Activated B cell treated with CpG ODN at 0.5 μM for 24 hours (primary cell): ENCODE measurements at regions not wholly inside any gene's neighbourhood (a gene's known extent, or its start where the extent isn't known, plus 50 kb on each side); places are given as distances from the start of the nearest gene placed in this dataset.

ENCODE experiments used
- ATAC-seq: fragments of 200-7000 bp; cut with Tn5 transposase; one replicate; pipeline ENCODE4 v1.10.0; 2021; ENCODE audit warnings: low read depth, mild to moderate bottlenecking, moderate library complexity
- CTCF ChIA-PET: fragments of 350-600 bp; sonication (Branson Sonifier 250); formaldehyde crosslinking; loops from one replicate; lab custom pipeline; 2021; ENCODE audit warnings: antibody characterized with exemption; lab: Charles Lee
- POLR2A ChIA-PET: fragments of 350-600 bp; sonication (Branson Sonifier 250); formaldehyde crosslinking; loops from one replicate; lab custom pipeline; 2021; ENCODE audit warnings: antibody characterized with exemption; lab: Charles Lee
- DNase-seq: peaks from one replicate; pipeline ENCODE4 v3.0.0; 2022
- H3K27ac Mint-ChIP-seq: one replicate; pipeline ENCODE4 v1.8.0; 2020; ENCODE audit warnings: mixed read lengths
- H3K27me3 Mint-ChIP-seq: one replicate; pipeline ENCODE4 v1.8.0; 2021; ENCODE audit warnings: mixed read lengths
- H3K36me3 Mint-ChIP-seq: one replicate; pipeline ENCODE4 v1.8.0; 2021; ENCODE audit warnings: low read depth, mixed read lengths
- H3K4me1 Mint-ChIP-seq: one replicate; pipeline ENCODE4 v1.8.0; 2021; ENCODE audit warnings: mixed read lengths
- H3K4me3 Mint-ChIP-seq: one replicate; pipeline ENCODE4 v1.8.0; 2020; ENCODE audit warnings: mild to moderate bottlenecking, mixed read lengths
- H3K9me3 Mint-ChIP-seq: one replicate; pipeline ENCODE4 v1.8.0; 2020; ENCODE audit warnings: mixed read lengths
- intact Hi-C: fragments of 100-400 bp; cut with micrococcal nuclease; formaldehyde crosslinking; loops from one replicate; pipeline ENCODE4 v1.15.1; 2024
- TF ChIP-seq, protein P1 (sequence below): fragments of 200-600 bp; IDR thresholded peaks from one replicate; pipeline ENCODE4 v1.8.0; 2022; ENCODE audit warnings: antibody characterized with exemption, mild to moderate bottlenecking

DNA sequence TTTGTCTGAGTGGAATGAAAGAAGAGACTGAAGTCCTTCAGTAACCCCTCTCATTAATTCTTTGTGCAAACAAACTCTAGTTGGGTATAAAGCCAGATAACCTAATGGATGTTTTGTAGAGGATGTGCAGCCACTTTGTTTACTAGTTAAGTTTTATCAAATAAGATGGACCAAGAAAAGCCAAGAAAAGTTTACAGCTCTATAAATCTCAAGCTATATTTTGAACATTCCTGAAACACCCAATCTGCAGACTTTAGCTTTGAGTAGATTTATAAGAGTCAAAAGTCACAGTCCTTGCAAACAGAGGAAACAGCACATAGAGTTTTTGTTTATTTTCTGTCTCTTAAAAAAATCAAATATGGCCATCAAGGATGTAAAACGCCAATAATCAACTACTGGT, 452.9 kb downstream of the SPRY1 start:
- Mint-ChIP-seq H3K4me3 (no peak overlapping the region), H3K36me3 (no peaks in the 10 kb centered on the region), H3K27me3 (no peaks in the 10 kb centered on the region), H3K9me3 (no peaks in the 10 kb centered on the region), H3K27ac (no peak overlapping the region), H3K4me1 (no peaks in the 10 kb centered on the region)
- POLR2A ChIA-PET, result no interaction called here
- TF ChIP-seq, protein P1, sequence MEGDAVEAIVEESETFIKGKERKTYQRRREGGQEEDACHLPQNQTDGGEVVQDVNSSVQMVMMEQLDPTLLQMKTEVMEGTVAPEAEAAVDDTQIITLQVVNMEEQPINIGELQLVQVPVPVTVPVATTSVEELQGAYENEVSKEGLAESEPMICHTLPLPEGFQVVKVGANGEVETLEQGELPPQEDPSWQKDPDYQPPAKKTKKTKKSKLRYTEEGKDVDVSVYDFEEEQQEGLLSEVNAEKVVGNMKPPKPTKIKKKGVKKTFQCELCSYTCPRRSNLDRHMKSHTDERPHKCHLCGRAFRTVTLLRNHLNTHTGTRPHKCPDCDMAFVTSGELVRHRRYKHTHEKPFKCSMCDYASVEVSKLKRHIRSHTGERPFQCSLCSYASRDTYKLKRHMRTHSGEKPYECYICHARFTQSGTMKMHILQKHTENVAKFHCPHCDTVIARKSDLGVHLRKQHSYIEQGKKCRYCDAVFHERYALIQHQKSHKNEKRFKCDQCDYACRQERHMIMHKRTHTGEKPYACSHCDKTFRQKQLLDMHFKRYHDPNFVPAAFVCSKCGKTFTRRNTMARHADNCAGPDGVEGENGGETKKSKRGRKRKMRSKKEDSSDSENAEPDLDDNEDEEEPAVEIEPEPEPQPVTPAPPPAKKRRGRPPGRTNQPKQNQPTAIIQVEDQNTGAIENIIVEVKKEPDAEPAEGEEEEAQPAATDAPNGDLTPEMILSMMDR, result no peak
- intact Hi-C loops, result no loop called here
- CTCF ChIA-PET, result no interaction called here
- DNase-seq, result no peak
- ATAC-seq, result no peak

DNA sequence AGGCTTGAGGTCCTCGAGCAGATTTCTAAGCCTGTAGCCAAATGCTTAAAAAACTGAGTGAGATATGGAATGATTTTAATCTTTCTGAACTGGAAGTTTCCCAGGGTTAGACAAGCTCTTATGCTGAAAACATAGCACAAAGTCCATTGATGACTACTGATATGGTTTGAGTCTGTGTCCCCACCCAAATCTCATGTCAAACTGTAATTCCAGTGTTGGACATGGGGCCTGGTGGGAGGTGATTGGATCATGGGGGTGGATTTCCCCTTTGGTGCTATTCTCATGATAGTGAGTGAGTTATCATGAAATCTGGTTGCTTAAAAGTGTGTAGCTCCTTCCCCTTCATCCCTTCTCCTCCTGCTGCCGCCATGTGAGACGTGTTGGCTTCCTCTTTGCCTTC, 454.9 kb downstream of the SPRY1 start:
- Mint-ChIP-seq H3K4me3 (no peak overlapping the region), H3K27me3 (no peaks in the 10 kb centered on the region), H3K27ac (no peak overlapping the region), H3K4me1 (no peaks in the 10 kb centered on the region), H3K36me3 (no peaks in the 10 kb centered on the region), H3K9me3 (no peaks in the 10 kb centered on the region)
- intact Hi-C loops, result no loop called here
- DNase-seq (no peak), ATAC-seq (no peak)
- ChIA-PET POLR2A (no interaction called here), CTCF (no interaction called here)
- TF ChIP-seq, protein P1, result no peak

DNA sequence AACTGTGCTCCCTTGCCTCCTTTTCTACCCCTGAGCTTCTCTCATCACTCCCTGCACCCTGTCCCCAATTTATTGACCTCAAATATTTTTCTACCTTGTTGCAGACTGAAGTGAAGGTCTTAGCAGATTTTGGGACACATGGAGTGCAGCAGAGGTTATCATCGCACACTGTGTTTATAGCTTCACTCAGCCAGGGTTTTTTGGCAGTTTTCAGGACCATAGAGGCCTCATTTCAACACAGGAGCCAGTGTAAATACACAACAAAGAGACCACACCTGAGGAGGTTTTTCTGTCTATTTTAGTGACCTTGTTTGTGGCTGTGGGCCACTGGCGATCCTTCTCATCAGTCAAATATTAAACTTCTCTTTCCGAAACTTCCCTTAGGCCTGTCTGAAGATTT, 457.1 kb downstream of the SPRY1 start:
- intact Hi-C loops, result no loop called here
- DNase-seq, result no peak
- Mint-ChIP-seq H3K27ac (no peak overlapping the region), H3K36me3 (no peaks in the 10 kb centered on the region), H3K4me1 (no peaks in the 10 kb centered on the region), H3K27me3 (peaks cover 2% of the 10 kb centered on the region), H3K4me3 (no peak overlapping the region), H3K9me3 (no peaks in the 10 kb centered on the region)
- POLR2A ChIA-PET, result no interaction called here
- CTCF ChIA-PET, result no interaction called here
- ATAC-seq, result no peak
- TF ChIP-seq, protein P1, result no peak

DNA sequence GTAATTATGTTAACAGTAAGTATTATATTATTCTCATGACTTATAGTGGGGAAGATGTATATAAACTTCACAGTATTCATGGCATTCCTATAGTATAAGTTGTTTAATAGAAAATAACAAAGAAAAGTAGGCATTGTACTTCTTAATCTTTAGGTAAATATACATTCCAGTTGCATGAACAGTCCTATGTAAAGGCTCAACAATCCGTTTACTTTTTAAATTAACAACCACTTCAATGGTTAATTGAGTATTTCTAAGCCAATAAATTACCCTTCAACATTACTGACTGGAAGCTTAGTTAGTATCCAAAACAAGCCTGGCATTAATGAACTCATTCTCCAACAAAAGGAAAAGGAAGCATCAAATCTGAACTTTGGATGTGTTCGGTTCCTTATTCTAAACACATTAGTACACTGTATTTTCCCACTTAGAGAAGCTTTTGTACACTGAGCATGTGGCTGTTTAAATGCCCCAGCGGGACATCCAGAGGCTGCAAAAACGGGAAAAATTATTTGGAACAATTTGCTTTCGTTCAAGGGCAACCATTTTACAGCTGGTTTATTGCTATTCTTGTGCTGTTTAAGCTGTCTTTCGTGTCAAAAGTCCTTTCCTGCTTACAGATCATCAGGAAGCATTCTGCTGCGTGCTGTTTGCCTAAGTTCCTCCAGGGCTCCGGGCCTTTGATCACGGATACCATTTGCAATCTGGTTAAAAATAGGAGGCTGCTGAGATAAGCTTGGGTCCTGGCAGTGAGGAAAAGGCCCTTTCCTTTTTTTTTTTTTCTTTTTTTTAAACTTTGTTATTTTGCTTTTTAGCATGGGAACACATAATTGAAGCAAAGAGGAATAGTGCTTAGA, 460.3 kb downstream of the SPRY1 start:
- DNase-seq, result no peak
- TF ChIP-seq, protein P1, result no peak
- intact Hi-C loops, result no loop called here
- no peaks in the 10 kb centered on the region for H3K4me1 Mint-ChIP-seq
- ATAC-seq, result no peak
- no peaks in the 10 kb centered on the region for H3K9me3 Mint-ChIP-seq
- no peak overlapping the region for H3K4me3 Mint-ChIP-seq
- H3K27me3 Mint-ChIP-seq, result peaks cover 2% of the 10 kb centered on the region
- H3K27ac Mint-ChIP-seq, result no peak overlapping the region
- POLR2A ChIA-PET, result no interaction called here
- CTCF ChIA-PET, result no interaction called here
- no peaks in the 10 kb centered on the region for H3K36me3 Mint-ChIP-seq

DNA sequence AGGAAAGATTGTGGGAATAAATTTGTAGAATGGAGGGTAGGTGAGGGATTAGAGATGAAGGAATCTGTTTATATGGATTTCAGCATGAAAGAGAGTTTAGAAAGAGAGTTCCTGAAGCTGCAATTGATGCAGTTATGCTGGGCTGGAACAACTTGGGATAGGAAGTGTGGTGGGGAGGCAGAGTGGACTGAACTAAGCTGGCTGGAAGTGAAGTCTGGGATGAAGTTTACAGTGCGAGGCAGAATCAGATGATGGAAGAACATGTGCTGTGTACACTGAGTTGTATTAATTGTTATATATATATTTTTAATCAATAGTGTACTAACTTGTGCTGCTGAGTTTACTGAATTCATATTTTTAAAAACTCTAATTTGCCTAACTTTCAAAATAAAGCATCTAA, 461.9 kb downstream of the SPRY1 start:
- H3K4me1 Mint-ChIP-seq, result no peaks in the 10 kb centered on the region
- TF ChIP-seq, protein P1, result no peak
- no peak overlapping the region for H3K4me3 Mint-ChIP-seq
- no peak for ATAC-seq
- intact Hi-C loops, result no loop called here
- H3K27ac Mint-ChIP-seq, result no peak overlapping the region
- no peaks in the 10 kb centered on the region for H3K9me3 Mint-ChIP-seq
- H3K36me3 Mint-ChIP-seq, result no peaks in the 10 kb centered on the region
- peaks cover 2% of the 10 kb centered on the region for H3K27me3 Mint-ChIP-seq
- ChIA-PET CTCF (no interaction called here), POLR2A (no interaction called here)
- no peak for DNase-seq
